Left lung (tissue), 4 donors: ENCODE measurements at regions not wholly inside any gene's neighbourhood (a gene's known extent, or its start where the extent isn't known, plus 50 kb on each side); places are given as distances from the start of the nearest gene placed in this dataset.
A peak's percentile ranks its signal among the peaks of the same experiment; 100 is the strongest.

Experiments
- ATAC-seq: fragments of 200-7000 bp; cut with Tn5 transposase; one replicate; pipeline ENCODE4 v1.9.1; 2020; ENCODE audit warnings: moderate library complexity
- DNase-seq, 4 donors: peaks; one replicate each; pipeline ENCODE4 v3.0.0-alpha.2; 2013 to 2020
- H3K27ac ChIP-seq, 2 donors: fragments of 200-600 bp; sonication (generic) in 1 of 2; one replicate each; pipeline versions ENCODE4 v1.5.0 to v1.8.0; 2020 to 2021
- H3K27me3 ChIP-seq, 2 donors: fragments of 200-600 bp; sonication (generic) in 1 of 2; one replicate each; pipeline versions ENCODE4 v1.5.0 to v1.8.0; 2020 to 2021
- H3K36me3 ChIP-seq, 2 donors: fragments of 200-600 bp; sonication (generic) in 1 of 2; one replicate each; pipeline versions ENCODE4 v1.5.0 to v1.8.0; 2020 to 2021
- H3K4me1 ChIP-seq, 2 donors: fragments of 200-600 bp; one replicate each; pipeline ENCODE4 v1.8.0; 2021
- H3K4me3 ChIP-seq, 2 donors: fragments of 200-600 bp; sonication (generic) in 1 of 2; one replicate each; pipeline versions ENCODE4 v1.5.0 to v1.8.0; 2020 to 2021; ENCODE audit warnings: mild to moderate bottlenecking in 1 of 2
- H3K9me3 ChIP-seq, 2 donors: fragments of 200-600 bp; sonication (generic) in 1 of 2; one replicate each; pipeline versions ENCODE4 v1.5.0 to v1.8.0; 2020 to 2021
- CTCF ChIP-seq, 2 donors: fragments of 200-600 bp; sonication (generic) in 1 of 2; IDR thresholded peaks; one replicate each; pipeline versions ENCODE4 v1.5.0 to v1.8.0; 2021; ENCODE audit warnings: antibody characterized with exemption in 2 of 2
- intact Hi-C, 2 donors: fragments of 100-400 bp; cut with DNase I; formaldehyde crosslinking; loops; one replicate each; pipeline versions ENCODE4 v1.11.2 to v1.14.2; 2022
- donor health status: DM: no; HTN: yes; CAD: no.
- donor health status: DM: no; HTN: no; CAD: no.

GRCh38 chr17:54153423-54153822, 330.7 kb downstream of the KIF2B start:
- no peaks in the 10 kb centered on the region for H3K36me3 ChIP-seq

GRCh38 chr17:54157542-54157941, 334.8 kb downstream of the KIF2B start:
- DNase-seq, result no peak
- no peak for TF ChIP-seq CTCF (IDR thresholded peaks at IDR 0.05)
- ATAC-seq, result no peak
- H3K4me3 ChIP-seq, result no peak overlapping the region
- H3K4me1 ChIP-seq, result no peaks in the 10 kb centered on the region
- no peaks in the 10 kb centered on the region for H3K9me3 ChIP-seq
- intact Hi-C loops, result no loop called here
- no peak overlapping the region for H3K27ac ChIP-seq
- no peaks in the 10 kb centered on the region for H3K27me3 ChIP-seq
- no peaks in the 10 kb centered on the region for H3K36me3 ChIP-seq

More at GRCh38 chr17:54153423-54153822, 330.7 kb downstream of the KIF2B start:
- ATAC-seq (no peak), DNase-seq (no peak)
- Histone ChIP-seq H3K4me1 (no peaks in the 10 kb centered on the region), H3K4me3 (no peak overlapping the region), H3K27me3 (no peaks in the 10 kb centered on the region), H3K9me3 (no peaks in the 10 kb centered on the region), H3K27ac (no peak overlapping the region)
- intact Hi-C loops, result no loop called here
- no peak for TF ChIP-seq CTCF (IDR thresholded peaks at IDR 0.05)

- intact Hi-C loops, result no loop called here
- no peak overlapping the region for H3K4me3 ChIP-seq
- H3K27me3 ChIP-seq, result no peaks in the 10 kb centered on the region
- no peaks in the 10 kb centered on the region for H3K4me1 ChIP-seq
- DNase-seq, result peak in 1 of 4 donors; percentile 32
- TF ChIP-seq CTCF (IDR thresholded peaks at IDR 0.05), result peak in 1 of 2 donors; percentile 16
- no peaks in the 10 kb centered on the region for H3K9me3 ChIP-seq
- H3K27ac ChIP-seq, result no peak overlapping the region
- H3K36me3 ChIP-seq, result no peaks in the 10 kb centered on the region
- no peak for ATAC-seq
Observed at GRCh38 chr17:54172096-54172984, 349.6 kb downstream of the KIF2B start.

- Histone ChIP-seq H3K4me1 (no peaks in the 10 kb centered on the region), H3K4me3 (no peak overlapping the region), H3K9me3 (no peaks in the 10 kb centered on the region), H3K27me3 (no peaks in the 10 kb centered on the region), H3K27ac (no peak overlapping the region), H3K36me3 (no peaks in the 10 kb centered on the region)
- TF ChIP-seq CTCF (IDR thresholded peaks at IDR 0.05), result no peak
- ATAC-seq (no peak), DNase-seq (no peak)
- intact Hi-C loops, result no loop called here
Observed at GRCh38 chr17:54172985-54173316, 350.2 kb downstream of the KIF2B start.

DNA sequence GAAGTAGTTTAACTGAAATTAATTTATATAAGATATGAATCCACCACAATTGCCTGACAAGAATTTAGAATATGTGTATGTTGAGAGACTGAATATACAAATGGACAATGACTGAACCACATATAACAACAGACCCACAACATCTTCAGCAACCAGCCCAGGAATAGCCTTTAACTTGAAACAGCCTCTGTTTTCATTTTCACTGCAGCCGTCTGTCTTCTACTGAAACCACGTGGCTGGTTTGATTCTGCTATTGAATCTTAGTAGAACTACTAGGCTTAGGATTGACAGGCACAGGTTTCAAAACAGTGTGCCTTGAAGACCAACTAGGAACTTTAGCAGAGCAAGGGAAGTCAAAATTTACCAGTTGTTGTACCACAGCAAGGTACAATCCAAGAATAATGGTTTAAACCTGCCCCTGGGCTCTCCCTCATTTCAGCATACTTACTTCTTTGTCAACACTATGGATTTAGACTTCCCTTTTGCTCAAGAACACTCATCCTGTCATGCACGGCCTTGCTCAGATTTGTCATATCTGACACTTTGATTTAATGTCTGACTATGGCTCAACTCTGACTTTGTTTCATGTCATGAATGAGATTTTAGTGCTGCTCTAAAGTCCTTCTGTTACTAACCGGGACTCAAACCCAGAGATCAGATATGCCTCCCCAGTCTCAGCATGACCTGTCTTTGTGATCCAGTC, 355.0 kb downstream of the KIF2B start:
- no peaks in the 10 kb centered on the region for H3K27me3 ChIP-seq
- TF ChIP-seq CTCF (IDR thresholded peaks at IDR 0.05), result no peak

More for the DNA sequence above, 355.0 kb downstream of the KIF2B start:
- Histone ChIP-seq H3K27ac (no peak overlapping the region), H3K4me3 (no peak overlapping the region), H3K36me3 (no peaks in the 10 kb centered on the region), H3K4me1 (no peaks in the 10 kb centered on the region), H3K9me3 (no peaks in the 10 kb centered on the region)
- ATAC-seq (no peak), DNase-seq (no peak)
- intact Hi-C loops, result no loop called here
